ENCODE measurements at regions not wholly inside any gene's neighbourhood (a gene's known extent, or its start where the extent isn't known, plus 50 kb on each side); places are given as distances from the start of the nearest gene placed in this dataset.

- TF ChIP-seq SMC3 (IDR thresholded peaks at IDR 0.05; ENCODE audit: low read length) (peak; percentile 34; the same call in 1 of the 2 replicates), RCOR2 (CRISPR knock-in tag; IDR thresholded peaks at IDR 0.05) (no peak), XRCC5 (optimal IDR thresholded peaks at IDR 0.05; ENCODE audit: low read length) (peak; percentile 45)
These were observed 86.0 kb upstream of the SLC30A5 start (continued) for GRCh38 chr5:69007726-69008368.

GRCh38 chr5:69010476-69010875, 83.3 kb upstream of the SLC30A5 start:
- H3K27ac ChIP-seq (ENCODE audit: extremely low read length, insufficient read depth, low read length): no peak overlapping the region
- no peaks in the 10 kb centered on the region for H4K20me1 ChIP-seq (ENCODE audit: insufficient read depth, low read length)
- no TSS peak for BruUV-seq (replicated peaks)
- WGBS (ENCODE audit: low lambda C conversion rate): 2% methylated on average over 4 of the region's 4 CpGs
- H3K9me3 ChIP-seq (ENCODE audit: low read length): no peaks in the 10 kb centered on the region
- H3K9ac ChIP-seq (ENCODE audit: insufficient read depth, low read depth, low read length): no peak overlapping the region
- no peaks in the 10 kb centered on the region for H3K36me3 ChIP-seq (replicated peaks in 1 of 2; ENCODE audit: control insufficient read depth in 1 of 2, insufficient read depth in 2 of 2, low read length in 2 of 2)
- intact Hi-C loops (cut with micrococcal nuclease; ENCODE audit: unreplicated experiment) (no loop called here), in situ Hi-C loops (cut with HindIII; ENCODE audit: extremely low pct_ligation_motif_present, low pct_unique_long_range_greater_than_20kb) (no loop called here)
- H3K4me3 ChIP-seq (replicated peaks in 1 of 3; ENCODE audit: insufficient read depth in 1 of 3, low read depth in 2 of 3, low read length in 3 of 3): no peak overlapping the region
- no peak for DNase-seq (ENCODE audit: low spot score)
- H3K79me2 ChIP-seq (ENCODE audit: insufficient read depth, low read length): no peaks in the 10 kb centered on the region
- no peak overlapping the region for H3K4me2 ChIP-seq (ENCODE audit: low read depth, low read length)
- ChIA-PET CTCF (ENCODE audit: low intra/inter-chr PET ratio, low total read pairs) (no interaction called here), POLR2A (no interaction called here)
- H3K4me1 ChIP-seq (ENCODE audit: insufficient read depth, low read length): no peaks in the 10 kb centered on the region
- no peak overlapping the region for H2AFZ ChIP-seq (ENCODE audit: low read length)
- peaks cover 0 to 3% of the 10 kb centered on the region in 2 experiments; a peak in 1 of 5 replicates for H3K27me3 ChIP-seq (ENCODE audit: control insufficient read depth in 1 of 2, insufficient read depth in 2 of 2, low read length in 2 of 2)
- no peak for ATAC-seq
- FAIRE-seq: no peak
- TF ChIP-seq MTF2 (CRISPR knock-in tag; IDR thresholded peaks at IDR 0.05; ENCODE audit: borderline replicate concordance): no peak
- TF ChIP-seq, protein P1, sequence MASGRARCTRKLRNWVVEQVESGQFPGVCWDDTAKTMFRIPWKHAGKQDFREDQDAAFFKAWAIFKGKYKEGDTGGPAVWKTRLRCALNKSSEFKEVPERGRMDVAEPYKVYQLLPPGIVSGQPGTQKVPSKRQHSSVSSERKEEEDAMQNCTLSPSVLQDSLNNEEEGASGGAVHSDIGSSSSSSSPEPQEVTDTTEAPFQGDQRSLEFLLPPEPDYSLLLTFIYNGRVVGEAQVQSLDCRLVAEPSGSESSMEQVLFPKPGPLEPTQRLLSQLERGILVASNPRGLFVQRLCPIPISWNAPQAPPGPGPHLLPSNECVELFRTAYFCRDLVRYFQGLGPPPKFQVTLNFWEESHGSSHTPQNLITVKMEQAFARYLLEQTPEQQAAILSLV (CRISPR knock-in tag; IDR thresholded peaks at IDR 0.05; ENCODE audit: borderline replicate concordance): no peak
- no peak for TF ChIP-seq NKX3-1 (CRISPR knock-in tag; IDR thresholded peaks at IDR 0.05)
- TF ChIP-seq ZFP90 (CRISPR knock-in tag; IDR thresholded peaks at IDR 0.05; ENCODE audit: borderline replicate concordance): no peak
- no peak for TF ChIP-seq MIER3 (CRISPR knock-in tag; IDR thresholded peaks at IDR 0.05; ENCODE audit: borderline replicate concordance)
- no peak for TF ChIP-seq IRX3 (CRISPR knock-in tag; IDR thresholded peaks at IDR 0.05; ENCODE audit: borderline replicate concordance, low read depth)
- no peak for TF ChIP-seq RBM39 (IDR thresholded peaks at IDR 0.05; ENCODE audit: low read depth, low read length, poor library complexity, severe bottlenecking)
- no peak for TF ChIP-seq KLF15 (CRISPR knock-in tag; IDR thresholded peaks at IDR 0.05; ENCODE audit: borderline replicate concordance)
- TF ChIP-seq HBP1 (CRISPR knock-in tag; IDR thresholded peaks at IDR 0.05; ENCODE audit: low read depth): no peak
- TF ChIP-seq MTA3 (CRISPR knock-in tag; IDR thresholded peaks at IDR 0.05): no peak
- no peak for TF ChIP-seq ZBTB14 (CRISPR knock-in tag; IDR thresholded peaks at IDR 0.05)

Measured in HepG2 (cell line).